HG03432 (cell line): ENCODE measurements at regions not wholly inside any gene's neighbourhood (a gene's known extent, or its start where the extent isn't known, plus 50 kb on each side); places are given as distances from the start of the nearest gene placed in this dataset.

ENCODE experiments used
- ATAC-seq: cut with Tn5 transposase; IDR thresholded peaks from one replicate; pipeline ENCODE4 v1.9.1; 2021; ENCODE audit warnings: mild to moderate bottlenecking, moderate library complexity; ENCODE audit not compliant: unreplicated experiment

DNA sequence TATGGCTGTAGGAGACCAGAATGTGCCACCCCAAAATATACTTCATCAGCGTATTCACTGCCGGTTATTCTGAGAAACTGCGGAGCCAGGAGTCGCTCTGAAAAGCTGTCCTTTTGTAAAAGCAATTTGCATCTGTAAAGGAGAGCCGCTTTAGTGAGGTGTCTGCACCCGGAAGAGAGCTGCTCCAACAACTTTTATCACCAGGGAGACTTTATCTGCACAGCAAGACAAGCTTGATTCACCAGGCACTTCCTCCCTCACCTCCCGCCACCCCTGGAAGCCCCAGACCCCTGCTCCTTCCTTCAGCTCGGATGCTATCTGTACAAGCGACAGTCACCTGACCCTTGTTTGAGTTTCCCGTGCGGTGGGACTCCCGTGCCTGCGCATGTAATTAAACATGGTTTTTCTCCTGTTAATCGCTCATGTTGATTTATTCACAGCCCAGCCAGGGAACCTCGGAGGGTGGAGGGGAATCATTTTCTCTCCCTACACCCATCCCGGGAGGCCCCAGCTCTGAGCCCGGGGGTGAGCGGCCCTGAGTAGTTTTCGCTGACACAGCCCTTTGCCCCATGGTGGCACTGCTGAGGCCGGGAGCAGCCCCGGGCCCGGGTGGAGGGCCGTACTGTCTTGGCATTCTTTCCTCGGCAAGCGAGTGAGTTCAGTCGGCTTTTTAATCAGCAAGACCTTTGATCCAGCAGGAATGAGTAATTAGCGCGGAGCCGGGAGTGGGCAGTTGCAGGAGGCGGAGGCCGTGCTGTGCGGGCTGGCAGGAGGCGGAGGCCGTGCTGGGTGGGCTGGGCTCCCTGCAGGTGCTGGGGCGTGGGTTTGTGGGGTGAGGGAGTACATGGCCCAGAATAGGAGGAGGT lies 222.7 kb upstream of the CIBAR2 start:
- ATAC-seq = no peak

DNA sequence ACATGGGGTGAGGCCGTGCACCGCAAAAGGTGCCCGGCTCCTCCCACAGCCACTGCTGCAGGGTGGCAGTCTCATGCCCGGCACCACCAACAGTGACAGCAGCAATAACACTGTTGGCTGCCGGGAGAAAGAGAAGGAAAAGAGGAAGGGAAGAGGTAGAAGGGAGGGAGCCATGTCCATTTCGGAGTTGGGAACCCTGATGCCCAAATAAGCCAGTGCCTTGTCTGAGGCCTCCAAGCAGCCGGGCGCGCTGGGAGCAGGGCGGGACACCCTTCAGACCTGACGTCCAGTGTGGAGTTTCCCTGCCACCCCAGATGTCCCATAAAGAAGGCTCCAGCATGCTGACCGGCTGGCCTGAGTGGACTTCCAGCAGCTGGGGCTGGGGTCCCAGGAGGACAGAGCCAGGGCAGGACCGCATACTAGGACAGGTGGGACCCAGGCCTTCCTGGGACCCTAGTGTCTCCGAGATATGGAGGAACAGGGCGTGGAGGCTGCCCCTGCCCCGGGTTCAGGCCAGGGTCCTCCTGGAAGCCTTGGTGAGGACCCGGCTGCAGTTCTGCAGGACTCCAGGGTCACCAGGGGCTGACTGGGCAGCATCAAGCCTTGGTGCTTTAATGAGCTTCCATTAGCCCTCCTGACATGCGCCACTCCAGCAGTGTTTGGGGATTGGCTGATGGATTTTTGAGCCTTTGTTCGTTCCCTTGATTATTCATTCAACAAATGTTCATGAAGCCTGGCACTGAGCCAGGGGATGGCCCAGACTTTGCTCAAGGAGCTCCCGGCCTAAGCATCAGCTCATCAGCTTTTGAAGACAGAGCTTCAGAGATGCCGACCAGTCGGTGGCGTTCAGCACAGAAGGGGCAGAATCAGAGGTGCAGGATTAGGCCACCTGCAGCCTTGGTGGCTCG lies 223.6 kb upstream of the CIBAR2 start:
- no peak for ATAC-seq

DNA sequence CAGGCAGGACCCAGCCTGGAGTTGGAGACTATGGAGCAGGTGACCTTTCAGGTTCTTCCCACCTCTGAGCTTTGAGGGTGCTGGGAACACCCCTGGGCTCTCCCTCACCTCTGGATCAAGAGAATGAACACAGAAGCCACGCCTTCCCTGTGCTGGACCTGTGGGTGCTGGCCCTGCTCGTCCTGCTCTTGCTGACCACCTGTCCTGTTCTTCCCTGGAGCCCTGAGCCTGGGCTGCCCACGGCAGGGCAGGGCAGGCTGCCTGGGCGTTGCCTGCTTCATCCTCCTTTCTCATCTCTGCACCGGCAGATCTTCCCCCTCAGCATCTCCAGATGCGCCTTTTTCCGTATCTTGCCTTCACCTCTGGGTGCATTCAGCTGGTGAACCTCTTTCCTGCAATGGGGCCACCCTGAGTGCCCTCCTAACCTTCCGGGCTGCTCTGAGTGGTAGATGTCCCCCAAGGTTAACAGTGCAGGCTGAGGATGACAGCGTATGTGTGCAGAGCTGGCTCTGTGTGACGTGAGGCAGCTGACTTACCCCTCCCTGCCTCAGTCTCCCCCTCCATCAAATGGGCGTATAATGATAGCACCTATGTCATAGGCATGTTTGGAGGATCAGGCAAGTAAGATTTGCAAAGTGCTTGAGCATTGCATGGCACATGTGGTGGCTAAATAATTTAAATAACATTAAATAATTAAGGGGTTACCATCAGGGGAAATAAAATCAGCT lies 225.8 kb upstream of the CIBAR2 start:
- ATAC-seq = no peak

DNA sequence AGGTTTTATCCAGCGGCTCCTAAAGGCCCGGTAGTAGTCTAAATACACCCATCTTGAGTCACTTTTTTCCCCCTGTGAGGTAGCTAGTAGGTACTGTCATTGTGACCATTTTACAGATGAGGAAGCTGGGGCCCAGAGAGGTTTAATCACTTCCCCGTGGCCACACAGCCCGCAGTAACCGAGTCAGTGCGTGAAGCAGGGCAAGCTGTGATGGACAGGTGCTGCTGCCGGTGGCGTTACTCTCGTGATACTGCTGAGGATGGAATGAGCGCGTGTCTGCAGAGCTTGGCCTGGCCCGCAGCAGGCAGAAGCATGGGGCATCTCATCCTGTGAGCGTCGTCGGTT lies 226.3 kb upstream of the CIBAR2 start:
- no peak for ATAC-seq

DNA sequence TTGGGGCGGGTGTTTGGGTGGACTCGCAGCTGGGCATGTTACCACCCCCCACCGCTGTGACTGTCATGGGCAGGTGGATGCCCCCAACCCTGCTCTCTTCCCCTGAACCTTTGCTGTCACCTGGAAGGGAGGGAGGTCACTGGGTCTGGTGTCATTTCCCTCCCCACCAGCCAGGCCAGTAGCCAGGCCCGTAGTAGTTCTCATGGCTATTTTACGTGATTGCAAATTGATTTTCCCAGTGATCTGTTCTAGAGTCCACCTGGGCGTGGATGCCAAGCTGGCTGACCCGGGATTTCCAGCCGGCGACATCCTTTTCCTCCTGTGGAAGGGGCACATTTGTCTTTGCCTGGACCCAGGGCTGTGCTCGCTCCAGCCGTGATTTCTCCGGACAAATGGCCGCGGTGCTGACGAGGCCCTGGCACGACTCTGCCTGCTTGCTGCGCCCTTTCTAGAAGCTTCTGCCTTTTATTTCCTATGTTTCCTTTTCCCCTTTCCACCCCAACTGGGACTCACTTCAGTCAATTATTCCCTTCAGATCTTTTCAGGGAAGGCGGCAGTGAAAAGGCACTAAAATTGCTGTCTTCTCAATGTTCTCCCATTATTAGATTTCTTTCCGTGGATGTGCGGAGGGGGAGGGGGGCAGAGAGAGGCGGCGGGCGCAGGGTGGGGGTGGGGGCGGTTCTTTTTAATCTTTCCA lies 226.9 kb upstream of the CIBAR2 start:
- ATAC-seq = no peak

DNA sequence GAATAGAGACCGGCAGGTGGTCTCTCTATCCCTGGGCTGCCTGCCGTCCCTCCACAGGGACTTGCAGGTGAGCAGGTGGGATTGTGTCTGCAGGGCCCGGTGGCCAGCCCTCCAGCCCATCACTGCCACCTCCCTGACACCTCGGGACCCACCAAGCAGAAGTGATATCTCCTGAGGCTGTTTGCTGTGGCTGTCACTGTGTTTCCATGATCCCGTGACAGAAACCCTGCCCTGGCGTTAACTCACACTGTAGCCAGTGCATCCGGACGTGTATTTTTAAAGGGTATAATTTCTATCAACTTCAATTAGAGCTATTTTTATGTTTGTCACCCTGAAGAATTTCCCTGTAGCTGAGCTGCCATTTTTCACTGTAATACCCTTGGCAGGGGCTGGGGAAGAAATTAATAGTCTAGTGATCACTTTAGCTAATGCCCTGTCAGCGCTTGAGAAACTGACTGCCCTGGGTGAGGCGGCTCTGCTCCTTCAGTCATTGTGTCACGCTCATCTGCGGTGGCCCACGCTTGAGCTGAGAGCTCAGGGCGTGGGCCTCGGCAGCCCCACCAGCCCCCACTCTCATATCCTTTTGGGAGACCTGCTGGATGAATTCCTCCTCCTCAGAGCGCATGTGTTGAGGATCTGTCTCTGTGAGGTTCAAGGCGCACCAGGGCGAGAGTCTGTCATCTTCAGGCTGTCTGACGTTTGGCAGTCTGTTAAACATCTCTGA lies 229.9 kb upstream of the CIBAR2 start:
- ATAC-seq = no peak

DNA sequence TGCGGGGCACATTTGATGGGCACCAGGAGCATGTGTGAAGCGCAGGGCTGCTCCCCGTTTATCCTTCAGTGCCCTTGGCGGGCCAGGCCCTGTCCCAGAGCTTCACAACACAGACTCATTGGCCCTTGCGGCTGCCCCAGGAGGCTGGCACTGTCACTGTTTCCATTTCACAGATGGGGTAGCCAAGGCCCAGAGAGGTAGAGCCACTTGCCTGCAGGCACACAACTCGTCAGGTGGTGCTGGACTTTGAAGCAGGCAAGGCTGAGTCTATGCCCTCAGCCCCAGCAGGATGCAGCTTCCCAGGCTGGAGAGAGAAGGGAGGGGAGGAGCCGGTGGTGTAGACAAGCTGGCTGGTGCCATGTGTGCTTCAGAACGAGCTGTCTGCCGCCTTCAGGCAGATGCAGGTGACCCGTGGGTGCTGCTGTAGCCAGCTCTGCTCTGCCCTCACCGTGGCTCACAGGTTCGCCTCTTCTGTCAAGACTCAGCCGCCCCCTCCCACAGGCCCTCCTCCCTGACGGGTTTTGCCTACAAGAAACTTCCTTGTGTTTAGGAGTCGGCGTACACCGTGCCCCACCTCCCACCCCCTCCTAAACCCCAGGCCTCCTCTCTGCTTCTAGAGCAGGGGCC lies 232.3 kb upstream of the CIBAR2 start:
- ATAC-seq = no peak

DNA sequence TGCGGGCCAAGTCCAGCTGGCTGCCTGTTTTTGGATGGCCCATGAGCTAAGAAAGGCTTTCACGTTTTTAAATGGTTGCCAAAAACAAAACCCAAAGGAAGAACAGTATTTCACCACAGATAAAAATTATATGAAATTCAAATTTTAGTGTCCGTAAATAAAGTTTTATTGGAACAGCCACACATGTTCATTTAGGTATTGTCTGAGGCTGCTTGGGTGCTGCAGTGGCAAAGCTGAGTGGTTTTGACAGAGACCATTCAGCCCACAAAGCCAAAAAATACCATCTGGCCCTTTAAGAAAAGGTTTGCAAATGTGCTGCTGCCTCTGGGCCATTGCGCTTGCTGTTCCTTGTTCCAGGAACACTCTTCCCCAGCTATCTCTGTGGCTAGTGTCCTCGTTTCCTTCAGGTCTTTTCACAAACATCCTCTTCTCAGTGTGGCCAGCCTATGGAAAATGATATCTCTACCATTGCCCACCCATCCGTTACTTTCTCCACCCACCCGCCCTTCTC lies 232.9 kb upstream of the CIBAR2 start:
- ATAC-seq = no peak

DNA sequence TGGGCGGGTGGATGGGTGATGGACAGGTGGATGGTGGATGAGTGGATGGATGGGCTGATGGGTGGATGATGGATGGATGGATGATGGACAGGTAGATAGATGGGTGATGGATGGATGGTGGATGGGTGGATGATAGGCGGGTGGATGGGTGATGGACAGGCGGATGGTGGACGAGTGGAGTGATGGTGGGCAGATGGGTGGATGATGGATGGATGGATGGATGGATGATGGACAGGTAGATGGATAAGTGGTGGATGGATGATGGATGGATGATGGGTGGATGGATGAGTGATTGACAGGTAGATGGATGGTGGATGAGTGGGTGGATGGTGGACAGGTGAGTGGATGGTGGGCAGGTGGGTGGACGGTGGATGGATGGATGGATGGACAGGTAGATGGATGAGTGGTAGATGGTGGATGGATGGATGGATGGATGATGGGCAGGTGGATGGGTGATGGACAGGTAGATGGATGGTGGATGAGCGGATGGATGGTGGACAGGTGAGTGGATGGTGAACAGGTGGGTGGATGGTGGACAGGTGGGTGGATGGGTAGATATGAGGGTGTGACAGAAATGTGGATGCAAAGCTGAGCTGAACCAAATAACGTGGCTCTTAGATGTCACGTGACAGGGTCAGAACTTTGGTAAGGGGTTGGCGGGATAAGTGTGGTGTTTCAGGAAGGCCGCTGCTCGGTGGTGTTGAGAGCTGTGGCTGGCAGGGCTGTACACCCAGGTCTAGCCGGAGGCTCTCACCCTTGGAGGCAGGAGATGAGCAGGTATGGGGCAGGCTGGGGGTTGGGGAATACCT lies 234.3 kb upstream of the CIBAR2 start:
- no peak for ATAC-seq

DNA sequence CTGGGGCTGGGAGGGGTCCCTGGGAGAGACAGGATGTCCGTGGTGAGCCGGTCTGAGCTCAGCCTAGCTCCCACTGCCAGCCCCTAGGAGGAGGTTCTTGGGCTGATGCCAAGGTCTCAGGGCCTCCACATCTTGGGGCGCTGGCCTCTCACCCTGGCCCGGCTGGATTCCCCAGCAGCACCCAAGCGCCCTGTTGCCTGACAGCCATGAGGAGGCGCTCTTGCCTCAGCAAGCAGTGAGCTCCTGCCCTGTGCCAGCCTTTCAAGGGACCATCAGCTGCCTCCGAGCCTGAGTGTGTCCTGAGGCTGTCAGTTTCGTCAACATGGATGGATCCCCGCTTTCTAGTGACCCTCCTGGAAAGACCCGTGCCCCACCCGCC lies 234.9 kb upstream of the CIBAR2 start:
- no peak for ATAC-seq

DNA sequence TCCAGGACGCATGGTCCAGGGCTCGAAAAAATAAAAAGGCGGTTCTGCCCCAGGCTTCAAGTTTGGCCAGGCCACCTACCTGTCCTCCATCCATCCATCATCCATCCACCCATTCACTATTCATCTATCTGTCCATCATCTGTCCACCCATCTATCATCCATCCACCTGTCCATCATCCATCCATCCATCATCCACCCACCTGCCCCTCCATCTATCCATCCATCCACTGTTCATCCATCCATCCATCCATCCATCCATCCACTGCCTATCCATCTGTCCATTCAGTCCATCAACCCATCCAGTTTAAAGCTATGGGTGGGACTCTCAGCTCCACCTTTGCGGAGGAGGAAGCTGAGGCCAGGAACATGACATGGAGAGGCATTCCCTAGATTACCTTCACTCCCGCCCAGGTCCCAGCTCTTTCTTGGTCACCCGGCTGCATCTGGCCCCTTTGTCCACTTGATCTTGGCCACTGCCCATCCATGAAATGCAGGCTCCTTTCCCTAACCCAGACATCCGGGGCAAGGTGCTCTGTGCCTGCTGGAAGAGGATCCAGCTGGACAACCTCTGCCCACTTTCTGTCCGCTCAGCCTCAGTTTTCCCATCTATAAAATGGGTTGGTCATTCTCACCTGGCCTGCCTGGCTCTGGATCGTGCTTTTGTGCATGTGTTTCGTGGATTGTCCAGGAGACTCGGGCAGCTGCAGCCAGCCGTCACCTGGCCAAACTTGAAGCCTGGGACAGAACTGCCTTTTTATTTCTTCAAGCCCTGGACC lies 236.0 kb upstream of the CIBAR2 start:
- no peak for ATAC-seq

DNA sequence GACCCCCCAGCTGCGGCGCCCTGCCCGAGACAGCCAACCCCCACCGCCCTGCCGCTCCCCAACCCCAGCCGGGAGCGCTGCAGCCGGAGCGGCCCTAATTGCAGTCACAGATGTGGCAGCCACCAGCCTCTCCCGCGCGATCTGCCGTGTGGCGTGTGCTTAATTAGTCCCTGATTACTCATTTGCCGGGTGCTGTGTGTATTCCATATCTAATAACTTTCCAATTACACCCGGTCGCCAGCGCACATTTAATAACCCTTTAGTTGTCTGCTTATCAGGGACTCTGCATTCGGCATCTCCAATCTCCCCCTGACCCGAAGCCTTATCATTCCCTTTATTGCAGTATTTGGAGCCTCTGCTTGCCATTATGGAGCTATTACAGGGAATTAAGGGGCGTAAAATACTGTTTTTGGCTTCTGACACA lies 236.7 kb upstream of the CIBAR2 start:
- ATAC-seq = no peak

DNA sequence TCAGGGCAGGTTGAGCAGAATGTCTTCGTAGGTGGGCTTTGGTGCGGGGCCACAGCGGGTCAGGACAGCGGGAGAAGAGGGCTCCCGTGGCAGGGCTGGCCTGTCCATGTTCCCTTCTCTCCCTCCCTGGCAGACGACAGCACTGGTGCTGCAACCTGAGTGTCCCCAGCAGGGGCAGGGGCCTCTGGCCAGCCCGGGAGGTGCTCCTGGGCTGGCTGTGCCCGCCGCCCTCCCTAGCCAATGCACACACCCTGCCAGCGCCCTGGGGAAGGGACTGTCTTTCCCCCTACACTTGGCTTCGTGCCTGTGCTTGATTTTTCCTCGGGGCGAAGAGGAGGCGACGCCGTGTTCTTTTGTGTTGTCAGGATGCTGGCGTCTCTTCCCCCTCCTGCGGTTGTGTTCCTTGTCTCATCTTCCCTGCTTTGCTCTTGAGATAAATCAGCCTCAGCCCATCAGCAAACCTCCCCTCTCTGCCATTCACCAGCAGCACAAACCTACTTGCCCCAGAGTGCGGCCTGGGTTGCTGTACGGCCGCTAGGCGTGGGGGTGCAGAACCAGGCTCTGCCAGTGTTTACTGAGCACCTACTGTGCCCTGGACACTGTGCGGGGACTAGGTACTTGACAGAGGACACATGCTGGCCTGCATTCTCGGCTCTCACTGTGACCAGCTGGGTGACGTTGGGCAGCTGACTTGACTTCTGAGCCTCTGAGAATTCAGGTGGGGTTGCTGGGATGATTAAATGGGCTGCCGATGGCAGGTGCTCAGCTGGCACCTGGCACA lies 237.3 kb upstream of the CIBAR2 start:
- no peak for ATAC-seq

DNA sequence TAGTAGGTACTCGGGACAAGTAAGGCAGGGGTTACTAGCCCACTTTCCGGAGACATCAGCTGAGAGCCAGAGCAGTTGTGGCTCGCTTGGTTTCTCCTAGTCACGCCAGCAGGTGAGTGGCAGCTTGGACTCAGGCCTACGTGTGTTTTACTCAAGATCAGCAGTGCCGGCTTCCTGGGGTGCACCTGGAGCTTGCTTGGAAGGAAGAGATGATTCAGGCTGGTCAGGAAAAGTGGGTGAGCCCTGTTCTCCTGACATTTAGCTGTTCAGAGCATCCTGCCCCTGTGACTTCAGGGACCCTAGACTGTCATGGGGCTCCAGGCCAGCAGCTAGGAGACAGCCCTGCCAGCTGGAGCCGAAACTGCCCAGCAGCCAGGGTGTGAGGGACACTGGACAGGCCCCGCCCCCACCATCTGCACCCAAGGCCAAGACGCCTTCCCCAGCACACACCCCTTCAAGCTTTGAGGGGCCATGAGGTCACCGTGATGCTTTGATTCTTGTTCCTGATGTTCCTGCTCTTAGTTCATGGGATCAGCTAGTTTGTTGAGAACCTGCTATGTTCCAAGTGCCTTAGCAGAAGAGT lies 238.0 kb upstream of the CIBAR2 start:
- ATAC-seq = no peak

DNA sequence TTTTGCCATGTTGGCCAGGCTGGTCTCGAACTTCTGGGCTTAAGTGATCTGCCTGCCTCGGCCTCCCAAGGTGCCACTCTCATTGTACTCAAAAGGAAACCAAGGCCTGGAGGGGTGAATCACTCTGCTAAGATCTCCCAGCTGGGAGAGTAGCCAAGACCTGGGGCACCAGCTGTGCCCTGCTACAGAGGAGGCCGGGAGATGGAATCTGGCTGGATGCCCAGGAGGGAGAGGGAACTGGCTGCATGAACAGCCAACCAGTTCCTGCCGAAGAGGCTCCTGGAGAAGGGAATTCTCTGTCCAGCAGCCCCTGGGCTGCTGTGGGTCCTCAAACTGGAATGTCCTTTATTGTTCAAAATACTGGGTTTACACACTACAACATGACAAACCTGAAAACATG lies 238.7 kb upstream of the CIBAR2 start:
- no peak for ATAC-seq

DNA sequence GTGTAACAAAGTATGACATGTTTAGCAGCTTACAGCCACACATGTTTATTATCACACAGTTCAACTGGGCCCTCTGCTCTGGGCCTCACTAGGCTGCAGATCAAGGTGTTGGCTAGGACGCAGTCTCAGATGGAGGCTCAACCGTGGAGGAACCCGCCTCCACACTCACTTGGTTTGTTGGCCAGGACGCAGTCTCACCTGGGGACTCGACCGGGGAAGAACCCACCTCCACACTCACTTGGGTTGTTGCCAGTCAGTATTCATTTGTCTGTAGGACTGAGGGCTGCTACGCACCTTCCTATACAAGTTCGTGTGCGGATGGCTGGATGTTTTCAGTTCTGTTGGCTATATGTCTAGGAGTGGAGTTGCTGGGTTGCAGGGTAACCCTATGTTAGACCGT lies 240.7 kb upstream of the CIBAR2 start:
- ATAC-seq = no peak
